Fibroblast of lung (primary cell): ENCODE measurements at regions not wholly inside any gene's neighbourhood (a gene's known extent, or its start where the extent isn't known, plus 50 kb on each side); places are given as distances from the start of the nearest gene placed in this dataset.

Source experiments
- CTCF ChIP-seq, 2 donors: IDR thresholded peaks in 1 of 2; conservative IDR thresholded peaks in 1 of 2; 1 replicate in 1 of 2; 2 replicates in 1 of 2; pipeline ENCODE4 v1.5.1; 2011 to 2012; ENCODE audit warnings: low read length in 2 of 2, control low read depth in 1 of 2, inconsistent platforms in 1 of 2, low read depth in 1 of 2, mild to moderate bottlenecking in 1 of 2
- EZH2 ChIP-seq: IDR thresholded peaks from 2 replicates; pipeline ENCODE4 v1.5.1; 2012; ENCODE audit warnings: low read length, control low read depth, mild to moderate bottlenecking; ENCODE audit errors: missing control alignments

GRCh38 chr13:59263531-59263930, 900.2 kb downstream of the DIAPH3 start:
- TF ChIP-seq EZH2 (no peak), CTCF (conservative IDR thresholded peaks at IDR 0.05 in 1 of 2, IDR thresholded peaks at IDR 0.05 in 1 of 2; ENCODE audit: low read depth in 1 of 2, low read length in 2 of 2) (no peak)
